RWPE1 (cell line): ENCODE measurements at regions not wholly inside any gene's neighbourhood (a gene's known extent, or its start where the extent isn't known, plus 50 kb on each side); places are given as distances from the start of the nearest gene placed in this dataset.
A peak's percentile ranks its signal among the peaks of the same experiment; 100 is the strongest.

ENCODE experiments used
- CTCF ChIA-PET: fragments of 350-600 bp; sonication (Branson Sonifier 250); formaldehyde crosslinking; extraction: SDS; loops from one replicate; lab custom pipeline; 2021; lab: Yijun Ruan, JAX
- POLR2A ChIA-PET: fragments of 400-600 bp; formaldehyde crosslinking; extraction: SDS; loops from one replicate; lab custom pipeline; 2020; ENCODE audit warnings: antibody characterized with exemption; ENCODE audit not compliant: low non-redundant PET; lab: Yijun Ruan, JAX
- DNase-seq: peaks from one replicate; pipeline ENCODE4 v3.0.0; 2012; ENCODE audit warnings: low spot score
- H3K27ac ChIP-seq: fragments of 450-650 bp; 2 replicates; pipeline ENCODE4 v1.5.1; 2017
- TF ChIP-seq, protein P1 (sequence below): fragments of 450-650 bp; conservative IDR thresholded peaks from 2 replicates; pipeline ENCODE4 v1.5.1; 2017; ENCODE audit warnings: low read depth, mild to moderate bottlenecking

DNA sequence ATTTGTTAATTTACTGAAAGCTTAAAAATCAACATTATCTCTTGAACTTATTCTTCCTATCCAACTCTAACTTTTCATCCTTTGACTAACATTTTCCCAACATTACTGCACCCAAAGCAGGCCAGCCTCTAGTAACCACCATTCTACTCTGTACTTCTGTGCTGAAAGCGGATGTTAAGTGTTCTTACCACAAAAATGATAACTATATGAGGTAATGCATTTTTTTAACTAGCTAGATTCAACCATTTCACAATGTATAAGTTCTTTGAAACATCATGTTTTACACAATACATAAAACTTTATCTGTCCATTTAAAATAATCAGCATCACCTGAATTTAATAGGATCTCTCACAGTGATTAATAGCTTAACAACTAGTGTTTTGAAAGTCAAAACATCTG is 468.5 kb upstream of the MGAT4C start:
- TF ChIP-seq, protein P1, sequence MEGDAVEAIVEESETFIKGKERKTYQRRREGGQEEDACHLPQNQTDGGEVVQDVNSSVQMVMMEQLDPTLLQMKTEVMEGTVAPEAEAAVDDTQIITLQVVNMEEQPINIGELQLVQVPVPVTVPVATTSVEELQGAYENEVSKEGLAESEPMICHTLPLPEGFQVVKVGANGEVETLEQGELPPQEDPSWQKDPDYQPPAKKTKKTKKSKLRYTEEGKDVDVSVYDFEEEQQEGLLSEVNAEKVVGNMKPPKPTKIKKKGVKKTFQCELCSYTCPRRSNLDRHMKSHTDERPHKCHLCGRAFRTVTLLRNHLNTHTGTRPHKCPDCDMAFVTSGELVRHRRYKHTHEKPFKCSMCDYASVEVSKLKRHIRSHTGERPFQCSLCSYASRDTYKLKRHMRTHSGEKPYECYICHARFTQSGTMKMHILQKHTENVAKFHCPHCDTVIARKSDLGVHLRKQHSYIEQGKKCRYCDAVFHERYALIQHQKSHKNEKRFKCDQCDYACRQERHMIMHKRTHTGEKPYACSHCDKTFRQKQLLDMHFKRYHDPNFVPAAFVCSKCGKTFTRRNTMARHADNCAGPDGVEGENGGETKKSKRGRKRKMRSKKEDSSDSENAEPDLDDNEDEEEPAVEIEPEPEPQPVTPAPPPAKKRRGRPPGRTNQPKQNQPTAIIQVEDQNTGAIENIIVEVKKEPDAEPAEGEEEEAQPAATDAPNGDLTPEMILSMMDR: no peak
- no peak overlapping the region for H3K27ac ChIP-seq
- CTCF ChIA-PET: interaction anchor here (0.7 kb wide), 1 partner anchor 361 kb away, joined by 3 read pairs; no protein-coding TSS in a partner anchor
- no peak for DNase-seq
- POLR2A ChIA-PET: no interaction called here

DNA sequence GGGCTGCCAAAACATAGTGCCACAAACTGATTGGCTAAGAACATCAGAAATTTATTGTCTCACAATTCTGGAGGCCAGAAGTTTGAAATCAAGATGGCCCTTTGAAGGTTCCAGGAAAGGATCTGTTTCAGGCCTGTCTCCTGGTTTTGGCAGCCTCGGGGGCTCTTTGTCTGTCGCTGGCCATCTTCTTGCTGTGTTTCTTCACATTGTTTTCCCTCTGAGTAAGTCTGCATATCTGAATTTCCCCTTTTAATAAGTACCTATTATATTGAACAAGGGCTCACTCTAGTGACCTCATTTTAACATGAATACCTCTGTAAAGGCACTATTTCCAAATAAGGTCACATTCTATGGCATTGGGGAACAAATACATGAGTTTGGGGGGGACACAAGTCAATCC is 467.1 kb upstream of the MGAT4C start:
- H3K27ac ChIP-seq: no peak overlapping the region
- TF ChIP-seq, protein P1: no peak
- CTCF ChIA-PET: no interaction called here
- no peak for DNase-seq
- POLR2A ChIA-PET: no interaction called here

DNA sequence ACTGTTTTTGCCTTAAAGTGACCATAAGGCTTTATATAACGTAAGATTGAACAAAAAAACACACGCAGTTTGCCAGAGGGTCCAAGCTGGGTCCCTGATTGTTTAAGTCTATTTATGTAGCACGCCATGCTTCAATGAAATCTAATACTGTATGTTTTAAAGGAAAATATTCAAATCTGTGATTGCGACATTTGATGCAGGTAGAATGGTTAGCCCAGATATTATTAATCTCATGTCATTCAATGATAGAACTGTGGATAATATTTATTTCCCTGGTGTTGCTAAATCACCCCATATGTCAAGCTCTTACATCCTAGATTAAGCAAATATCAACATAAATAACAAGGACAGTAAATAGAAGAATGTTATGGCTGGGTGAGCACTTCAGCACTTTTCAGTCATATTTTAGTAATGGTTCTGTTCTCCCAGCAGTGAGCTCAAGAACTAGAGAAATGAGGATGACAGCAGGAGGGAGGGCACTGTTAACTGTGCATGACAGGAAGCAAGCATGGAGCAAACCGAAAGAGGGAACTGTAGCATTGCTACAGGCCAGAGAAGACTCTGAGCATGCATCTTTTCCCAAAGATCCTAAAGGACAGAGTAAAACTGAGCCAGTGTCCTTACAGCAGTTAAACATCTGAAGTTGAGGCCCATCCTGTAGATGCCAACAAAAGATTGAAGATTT is 465.7 kb upstream of the MGAT4C start:
- CTCF ChIA-PET: no interaction called here
- TF ChIP-seq, protein P1: no peak

DNA sequence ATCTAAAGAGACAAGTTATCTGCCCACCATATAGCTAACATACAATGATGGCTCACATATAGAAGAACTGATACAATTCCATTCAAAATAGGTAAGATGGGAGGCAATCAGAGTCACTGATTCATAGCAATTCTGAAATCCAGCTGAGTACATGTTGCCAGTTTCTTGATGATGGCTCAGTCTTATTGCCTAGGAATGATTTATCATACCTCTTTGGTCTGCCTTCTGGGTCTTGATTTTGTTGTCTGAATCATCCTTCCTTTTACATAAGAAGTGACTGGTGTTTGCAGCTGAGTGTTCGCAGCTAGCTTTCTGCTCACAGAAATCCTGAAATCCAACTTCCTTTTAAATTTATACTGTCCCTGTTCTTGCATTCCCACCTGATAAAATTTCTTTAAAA is 463.2 kb upstream of the MGAT4C start:
- TF ChIP-seq, protein P1: no peak
- DNase-seq: no peak
- CTCF ChIA-PET: interaction anchor here (0.9 kb wide), 1 partner anchor 120 kb away, joined by 4 read pairs; no protein-coding TSS in a partner anchor
- POLR2A ChIA-PET: no interaction called here
- no peak overlapping the region for H3K27ac ChIP-seq

More for the DNA sequence above, 465.7 kb upstream of the MGAT4C start:
- no peak overlapping the region for H3K27ac ChIP-seq
- no peak for DNase-seq
- POLR2A ChIA-PET: no interaction called here

DNA sequence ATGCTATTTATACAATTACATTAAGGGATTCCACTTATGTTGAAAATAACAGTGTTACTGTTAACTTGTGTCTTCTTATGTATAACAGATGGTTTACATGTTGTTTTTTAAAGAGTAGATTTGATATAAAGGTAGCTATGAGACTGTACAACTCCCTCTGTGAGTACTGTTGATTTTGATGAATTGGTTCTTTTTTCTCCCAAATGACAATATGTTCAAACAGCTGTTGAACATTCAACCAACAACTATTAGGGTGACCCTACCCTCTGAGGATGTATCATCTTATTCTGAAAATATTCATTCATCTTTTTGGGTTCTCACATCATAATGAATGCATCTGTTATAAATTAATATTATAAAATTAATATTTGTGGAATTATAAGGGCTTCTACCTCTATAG is 456.9 kb upstream of the MGAT4C start:
- POLR2A ChIA-PET: no interaction called here
- TF ChIP-seq, protein P1: no peak
- CTCF ChIA-PET: no interaction called here
- H3K27ac ChIP-seq: no peak overlapping the region
- no peak for DNase-seq

DNA sequence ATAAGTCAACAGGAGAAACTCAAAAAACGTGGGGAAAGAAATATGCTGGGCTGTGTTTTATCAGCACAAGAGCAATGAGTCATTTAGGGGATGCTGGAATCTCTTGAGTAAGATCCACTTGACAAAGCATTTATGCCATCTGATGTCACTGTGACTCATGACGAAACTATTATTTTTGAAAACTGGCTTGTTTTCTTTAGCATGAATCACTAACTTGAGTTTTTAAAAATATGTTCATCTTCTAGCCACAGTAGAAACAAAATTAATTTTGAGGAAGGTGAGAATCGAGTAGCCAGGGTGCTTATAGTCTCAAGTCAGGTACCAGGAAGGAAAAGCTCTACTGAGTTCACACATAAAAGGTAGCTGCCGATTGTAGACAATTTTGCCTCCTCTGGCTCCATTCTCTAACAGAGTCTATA is 456.2 kb upstream of the MGAT4C start:
- TF ChIP-seq, protein P1: no peak
- H3K27ac ChIP-seq: no peak overlapping the region
- peak; percentile 87 for DNase-seq
- POLR2A ChIA-PET: no interaction called here
- CTCF ChIA-PET: no interaction called here
